ENCODE measurements at regions not wholly inside any gene's neighbourhood (a gene's known extent, or its start where the extent isn't known, plus 50 kb on each side); places are given as distances from the start of the nearest gene placed in this dataset.

DNA sequence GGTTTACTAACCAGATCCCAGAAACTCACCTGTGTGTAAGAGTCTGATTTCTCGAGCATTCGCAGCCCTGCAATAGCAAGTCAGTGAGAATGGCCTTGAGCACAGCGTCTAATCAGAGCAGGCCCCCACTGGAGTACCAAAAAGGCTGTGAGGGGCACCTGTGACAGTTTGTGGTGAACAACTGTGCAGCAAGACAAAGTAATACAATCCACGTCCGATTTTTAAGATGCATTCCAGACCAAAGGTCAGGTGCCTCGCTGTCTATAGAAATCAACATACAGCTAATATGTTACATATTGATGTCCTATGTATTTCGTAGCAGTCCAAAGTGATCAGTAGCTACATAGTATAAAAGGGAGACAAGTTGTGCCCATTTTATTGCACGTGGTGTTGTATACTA lies 55.7 kb upstream of the BOD1 start:
- no peak for TF ChIP-seq ZFX (IDR thresholded peaks at IDR 0.05; ENCODE audit: borderline replicate concordance)
- TF ChIP-seq, protein P1, sequence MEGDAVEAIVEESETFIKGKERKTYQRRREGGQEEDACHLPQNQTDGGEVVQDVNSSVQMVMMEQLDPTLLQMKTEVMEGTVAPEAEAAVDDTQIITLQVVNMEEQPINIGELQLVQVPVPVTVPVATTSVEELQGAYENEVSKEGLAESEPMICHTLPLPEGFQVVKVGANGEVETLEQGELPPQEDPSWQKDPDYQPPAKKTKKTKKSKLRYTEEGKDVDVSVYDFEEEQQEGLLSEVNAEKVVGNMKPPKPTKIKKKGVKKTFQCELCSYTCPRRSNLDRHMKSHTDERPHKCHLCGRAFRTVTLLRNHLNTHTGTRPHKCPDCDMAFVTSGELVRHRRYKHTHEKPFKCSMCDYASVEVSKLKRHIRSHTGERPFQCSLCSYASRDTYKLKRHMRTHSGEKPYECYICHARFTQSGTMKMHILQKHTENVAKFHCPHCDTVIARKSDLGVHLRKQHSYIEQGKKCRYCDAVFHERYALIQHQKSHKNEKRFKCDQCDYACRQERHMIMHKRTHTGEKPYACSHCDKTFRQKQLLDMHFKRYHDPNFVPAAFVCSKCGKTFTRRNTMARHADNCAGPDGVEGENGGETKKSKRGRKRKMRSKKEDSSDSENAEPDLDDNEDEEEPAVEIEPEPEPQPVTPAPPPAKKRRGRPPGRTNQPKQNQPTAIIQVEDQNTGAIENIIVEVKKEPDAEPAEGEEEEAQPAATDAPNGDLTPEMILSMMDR (IDR thresholded peaks at IDR 0.05): no peak
- H3K27ac ChIP-seq: no peak overlapping the region

DNA sequence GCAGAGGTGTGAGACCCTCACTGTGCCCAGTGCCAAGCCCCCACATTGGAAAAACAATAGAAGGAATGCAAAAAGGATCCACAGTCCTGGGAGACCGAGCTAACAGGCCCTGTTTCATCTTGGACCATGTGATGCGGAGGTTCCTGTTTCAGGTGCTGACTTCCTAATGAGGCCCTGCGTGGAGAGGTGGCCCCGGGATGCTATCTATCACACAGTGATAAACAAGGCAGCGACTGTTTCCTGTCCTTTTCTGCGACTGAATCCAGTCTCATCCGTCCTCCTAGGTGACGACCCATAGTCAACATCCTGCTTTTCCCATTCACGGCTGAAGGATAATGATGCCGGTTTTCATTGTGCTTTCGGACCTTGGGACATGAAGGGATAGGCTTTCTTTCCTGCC lies 56.4 kb upstream of the BOD1 start:
- TF ChIP-seq, protein P1 (IDR thresholded peaks at IDR 0.05): no peak
- no peak for TF ChIP-seq ZFX (IDR thresholded peaks at IDR 0.05; ENCODE audit: borderline replicate concordance)
- no peak overlapping the region for H3K27ac ChIP-seq

DNA sequence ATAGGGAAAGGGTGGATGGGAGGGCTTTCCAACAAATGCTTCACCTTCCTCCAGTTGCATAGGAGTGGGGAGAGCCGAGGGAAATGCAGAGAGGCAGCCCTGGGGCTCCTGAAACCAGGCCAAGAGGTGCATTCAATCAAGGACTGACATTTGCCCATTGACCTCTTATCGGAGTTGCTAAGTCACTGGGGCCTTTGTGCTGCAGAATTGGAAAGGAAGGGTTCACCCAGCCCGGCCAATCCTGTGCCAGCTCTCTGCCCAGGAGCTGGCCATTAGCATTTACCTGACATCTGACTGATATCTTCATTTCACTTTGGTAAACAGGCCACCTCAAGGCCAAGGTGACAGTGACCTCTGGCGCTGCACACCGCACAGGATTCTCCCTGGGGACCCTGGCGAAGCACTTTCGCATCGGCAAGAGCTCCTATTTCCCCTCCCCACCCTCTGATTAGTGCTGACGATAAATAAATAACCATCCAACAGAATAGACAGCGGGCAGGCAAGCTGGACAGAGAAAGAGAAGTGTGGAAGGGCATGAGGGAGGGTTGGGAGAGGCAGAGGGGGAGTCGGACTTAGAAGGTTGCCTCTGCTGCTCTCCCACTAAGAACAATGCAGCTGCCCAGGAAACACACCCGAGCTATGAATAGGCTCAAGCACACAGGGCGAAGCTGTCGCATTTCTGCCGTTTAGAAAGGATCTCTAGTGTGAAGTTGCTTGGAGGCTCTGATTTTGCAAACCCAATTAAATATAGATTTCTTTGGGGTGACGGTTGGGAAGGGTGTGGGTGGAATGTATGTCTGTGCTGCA lies 57.0 kb upstream of the BOD1 start:
- TF ChIP-seq, protein P1 (IDR thresholded peaks at IDR 0.05): no peak
- no peak for TF ChIP-seq ZFX (IDR thresholded peaks at IDR 0.05; ENCODE audit: borderline replicate concordance)
- no peak overlapping the region for H3K27ac ChIP-seq

DNA sequence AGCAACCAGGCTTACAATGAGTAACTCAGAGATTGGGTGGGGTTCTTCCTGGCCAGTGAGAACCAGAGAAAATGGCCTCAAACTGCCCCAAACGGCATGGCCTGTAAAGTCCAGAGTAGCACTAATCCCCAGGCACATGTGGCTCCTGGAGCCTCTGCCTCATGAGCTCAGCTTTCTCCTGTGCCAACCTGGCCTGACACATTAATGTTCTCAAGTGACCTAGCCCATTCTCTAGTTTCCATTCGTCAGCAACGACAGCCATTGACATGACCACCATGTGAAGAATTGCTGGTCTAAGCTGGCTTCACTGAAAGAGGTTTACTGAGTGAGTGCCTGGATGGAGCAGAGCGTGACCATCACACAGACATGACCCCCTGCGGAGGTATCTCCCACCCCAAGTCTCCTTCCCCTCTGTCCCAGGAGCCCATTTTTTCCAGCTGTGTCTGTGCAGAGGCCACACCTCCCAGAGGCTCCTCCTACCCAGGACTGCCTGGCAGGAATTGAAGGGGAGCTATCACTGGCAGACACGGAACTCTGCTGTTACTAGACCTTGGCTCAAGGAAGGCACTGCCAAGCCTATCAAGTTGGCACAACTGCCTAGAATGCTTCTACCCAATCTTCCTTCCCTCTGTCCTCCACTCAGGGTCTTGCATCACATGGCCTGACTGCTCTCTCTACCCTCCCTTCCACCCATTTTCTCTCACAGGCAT lies 59.0 kb upstream of the BOD1 start:
- TF ChIP-seq ZFX (IDR thresholded peaks at IDR 0.05; ENCODE audit: borderline replicate concordance): no peak
- TF ChIP-seq, protein P1 (IDR thresholded peaks at IDR 0.05): no peak
- H3K27ac ChIP-seq: no peak overlapping the region

DNA sequence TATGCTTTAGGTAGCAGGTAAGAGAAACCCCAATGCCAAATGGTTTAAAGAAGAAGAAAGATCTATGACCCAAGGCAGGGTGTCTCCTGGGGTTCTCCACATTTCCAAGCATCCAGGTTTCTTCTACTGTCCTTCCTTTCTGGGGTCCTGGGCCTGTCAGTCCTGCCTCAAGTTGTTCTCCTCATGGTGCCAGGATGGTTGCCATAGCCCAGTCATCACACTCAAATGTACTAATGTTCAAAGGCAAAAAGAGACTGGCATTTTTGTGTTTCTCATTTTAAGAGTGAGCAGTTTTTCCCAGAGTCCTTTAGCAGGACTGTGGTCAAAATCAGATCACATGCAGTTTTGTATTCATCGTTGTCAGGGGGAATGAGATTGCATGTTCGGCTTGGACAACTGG lies 59.9 kb upstream of the BOD1 start:
- H3K27ac ChIP-seq: no peak overlapping the region
- TF ChIP-seq, protein P1 (IDR thresholded peaks at IDR 0.05): no peak
- no peak for TF ChIP-seq ZFX (IDR thresholded peaks at IDR 0.05; ENCODE audit: borderline replicate concordance)

DNA sequence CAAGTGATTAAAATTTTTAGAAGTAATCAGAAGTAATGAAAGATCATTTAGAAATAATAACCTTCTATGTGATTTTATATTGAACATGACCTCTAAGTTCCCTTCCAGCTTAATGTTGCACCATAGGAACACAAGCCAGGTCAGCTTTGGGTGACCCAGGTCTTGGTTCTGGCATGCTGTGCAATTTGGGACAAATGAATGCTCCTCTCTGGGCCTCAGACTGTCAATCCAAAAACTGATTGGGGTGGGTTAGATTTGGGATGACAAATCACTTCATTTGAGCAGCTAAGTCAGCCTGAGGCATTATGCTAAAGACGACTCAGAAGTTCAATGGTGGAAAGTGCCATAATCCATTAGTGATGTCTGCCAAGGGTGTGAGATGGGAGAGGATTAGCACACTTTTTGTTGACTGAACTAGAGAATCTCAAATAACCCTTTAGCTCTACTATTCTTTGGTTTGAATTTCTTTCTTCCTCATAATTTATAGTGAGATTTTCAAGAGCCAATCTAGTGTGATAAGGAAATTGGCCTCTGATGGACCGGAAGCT lies 60.7 kb upstream of the BOD1 start:
- H3K27ac ChIP-seq: no peak overlapping the region
- TF ChIP-seq, protein P1 (IDR thresholded peaks at IDR 0.05): no peak
- no peak for TF ChIP-seq ZFX (IDR thresholded peaks at IDR 0.05; ENCODE audit: borderline replicate concordance)
